ENCODE measurements at regions not wholly inside any gene's neighbourhood (a gene's known extent, or its start where the extent isn't known, plus 50 kb on each side); places are given as distances from the start of the nearest gene placed in this dataset.

GRCh38 chr4:45765521-45765920 is 358.3 kb downstream of the GABRG1 start:
- no peak for TF ChIP-seq CTCF (IDR thresholded peaks at IDR 0.05)
- TF ChIP-seq POLR2A (IDR thresholded peaks at IDR 0.05), result no peak

Measured in Peyer's patch (tissue), 4 donors.